Astrocyte (in vitro differentiated cells and primary cell): ENCODE measurements at regions not wholly inside any gene's neighbourhood (a gene's known extent, or its start where the extent isn't known, plus 50 kb on each side); places are given as distances from the start of the nearest gene placed in this dataset.
A peak's percentile ranks its signal among the peaks of the same experiment; 100 is the strongest.
"Not testable (repeated sequence)": the region's sequence is repeated elsewhere in the genome, so short reads cannot be mapped to it uniquely, and the experiment has no call there.

Experiments
- DNase-seq: peaks from one replicate; pipeline ENCODE4 v3.0.0-alpha.2; 2010; ENCODE audit warnings: low read depth
- FAIRE-seq: peaks from 2 replicates; lab custom pipeline; 2011; peaks lifted over from hg19 to GRCh38; lab: Jason Lieb, UNC
- H2AFZ ChIP-seq: 2 replicates; pipeline ENCODE4 v1.6.0; 2012; ENCODE audit warnings: low read depth, low read length, inconsistent platforms
- H3K27ac ChIP-seq: 2 replicates; pipeline ENCODE4 v1.5.1; 2011; ENCODE audit warnings: low read depth, low read length, inconsistent platforms
- H3K27me3 ChIP-seq: 2 replicates; pipeline ENCODE4 v1.6.0; 2011; ENCODE audit warnings: low read length, inconsistent platforms; ENCODE audit not compliant: insufficient read depth
- H3K36me3 ChIP-seq: 2 replicates; pipeline ENCODE4 v1.5.1; 2011; ENCODE audit warnings: low read length, inconsistent platforms; ENCODE audit not compliant: insufficient read depth
- H3K4me1 ChIP-seq: 2 replicates; pipeline ENCODE4 v1.5.1; 2011; ENCODE audit warnings: low read length, inconsistent platforms; ENCODE audit not compliant: insufficient read depth
- H3K4me2 ChIP-seq: 2 replicates; pipeline ENCODE4 v1.6.0; 2012; ENCODE audit warnings: low read length, inconsistent platforms
- H3K4me3 ChIP-seq: 2 replicates; pipeline ENCODE4 v1.5.1; 2011; ENCODE audit warnings: low read depth, mild to moderate bottlenecking, low read length, inconsistent platforms; ENCODE audit not compliant: insufficient read depth
- H3K79me2 ChIP-seq: 2 replicates; pipeline ENCODE4 v1.6.0; 2012; ENCODE audit warnings: mild to moderate bottlenecking, low read length, inconsistent platforms; ENCODE audit not compliant: insufficient read depth
- H3K9ac ChIP-seq: 2 replicates; pipeline ENCODE4 v1.6.0; 2012; ENCODE audit warnings: mild to moderate bottlenecking, low read length, inconsistent platforms
- H3K9me3 ChIP-seq: 2 replicates; pipeline ENCODE4 v1.5.1; 2012; ENCODE audit warnings: low read depth, mild to moderate bottlenecking, low read length, inconsistent platforms; ENCODE audit not compliant: insufficient read depth
- H4K20me1 ChIP-seq: 2 replicates; pipeline ENCODE4 v1.6.0; 2012; ENCODE audit warnings: low read length, inconsistent platforms; ENCODE audit not compliant: insufficient read depth
- H3K27ac Mint-ChIP-seq: one replicate; pipeline ENCODE4 v1.8.0; 2021; ENCODE audit warnings: mild to moderate bottlenecking, mixed read lengths; ENCODE audit not compliant: unreplicated experiment
- H3K27me3 Mint-ChIP-seq: one replicate; pipeline ENCODE4 v1.8.0; 2021; ENCODE audit warnings: low read depth, mixed read lengths; ENCODE audit not compliant: unreplicated experiment
- H3K36me3 Mint-ChIP-seq: one replicate; pipeline ENCODE4 v1.8.0; 2021; ENCODE audit warnings: low read depth, mixed read lengths; ENCODE audit not compliant: unreplicated experiment
- H3K4me1 Mint-ChIP-seq: one replicate; pipeline ENCODE4 v1.8.0; 2021; ENCODE audit warnings: low read depth, mixed read lengths; ENCODE audit not compliant: unreplicated experiment
- H3K4me3 Mint-ChIP-seq: one replicate; pipeline ENCODE4 v1.8.0; 2021; ENCODE audit warnings: mild to moderate bottlenecking, moderate library complexity, mixed read lengths; ENCODE audit not compliant: unreplicated experiment
- H3K9me3 Mint-ChIP-seq: one replicate; pipeline ENCODE4 v1.8.0; 2021; ENCODE audit warnings: mild to moderate bottlenecking, mixed read lengths; ENCODE audit not compliant: unreplicated experiment
- CTCF ChIP-seq: IDR thresholded peaks from 2 replicates; pipeline ENCODE4 v1.5.1; 2011; ENCODE audit warnings: low read depth, mild to moderate bottlenecking, inconsistent platforms, low read length, moderate library complexity; ENCODE audit not compliant: insufficient read depth
- EZH2 ChIP-seq: IDR thresholded peaks from 2 replicates; pipeline ENCODE4 v1.6.1; 2012; ENCODE audit warnings: mild to moderate bottlenecking, low read length, inconsistent platforms; ENCODE audit not compliant: insufficient read depth

GRCh38 chr4:114252499-114252898, 273.1 kb upstream of the ARSJ start:
- H3K27me3 Mint-ChIP-seq = no peaks in the 10 kb centered on the region
- Histone ChIP-seq H3K27me3 (no peaks in the 10 kb centered on the region), H3K4me2 (no peak overlapping the region), H3K4me1 (no peaks in the 10 kb centered on the region), H3K27ac (no peak overlapping the region), H2AFZ (no peak overlapping the region), H3K4me3 (no peak overlapping the region), H4K20me1 (no peaks in the 10 kb centered on the region), H3K36me3 (no peaks in the 10 kb centered on the region), H3K9ac (no peak overlapping the region), H3K79me2 (no peaks in the 10 kb centered on the region), H3K9me3 (no peaks in the 10 kb centered on the region)
- H3K9me3 Mint-ChIP-seq = peaks cover 12% of the 10 kb centered on the region
- DNase-seq = no peak
- no peak for FAIRE-seq
- H3K4me1 Mint-ChIP-seq = peaks cover 3% of the 10 kb centered on the region
- no peak for TF ChIP-seq EZH2
- no peak for TF ChIP-seq CTCF
- H3K27ac Mint-ChIP-seq = no peak overlapping the region
- H3K4me3 Mint-ChIP-seq = no peak overlapping the region
- H3K36me3 Mint-ChIP-seq = no peaks in the 10 kb centered on the region

GRCh38 chr4:114257501-114257900, 278.1 kb upstream of the ARSJ start:
- Mint-ChIP-seq H3K4me3 (no peak overlapping the region), H3K36me3 (no peaks in the 10 kb centered on the region), H3K27me3 (no peaks in the 10 kb centered on the region), H3K9me3 (peaks cover 14% of the 10 kb centered on the region), H3K27ac (no peak overlapping the region), H3K4me1 (peaks cover 5% of the 10 kb centered on the region)
- Histone ChIP-seq H3K79me2 (no peaks in the 10 kb centered on the region), H3K4me1 (no peaks in the 10 kb centered on the region), H3K9ac (no peak overlapping the region), H3K9me3 (no peaks in the 10 kb centered on the region), H3K27ac (no peak overlapping the region), H2AFZ (no peak overlapping the region), H3K4me3 (no peak overlapping the region), H3K4me2 (no peak overlapping the region), H3K27me3 (no peaks in the 10 kb centered on the region), H3K36me3 (no peaks in the 10 kb centered on the region), H4K20me1 (no peaks in the 10 kb centered on the region)
- DNase-seq (peak; percentile 66), FAIRE-seq (peak; percentile 59)
- no peak for TF ChIP-seq CTCF
- TF ChIP-seq EZH2 = no peak

- H3K4me1 Mint-ChIP-seq = peaks cover 31% of the 10 kb centered on the region
- not testable (repeated sequence) for H3K4me3 Mint-ChIP-seq, H3K4me3 ChIP-seq
Observed at GRCh38 chr4:114262421-114262820, 283.0 kb upstream of the ARSJ start.

More at GRCh38 chr4:114262421-114262820, 283.0 kb upstream of the ARSJ start:
- H3K36me3 ChIP-seq, DNase-seq, H3K79me2 ChIP-seq, H3K9ac ChIP-seq, H3K36me3 Mint-ChIP-seq, H3K9me3 Mint-ChIP-seq, FAIRE-seq, H3K27me3 ChIP-seq, H2AFZ ChIP-seq, H4K20me1 ChIP-seq, H3K27me3 Mint-ChIP-seq, H3K4me2 ChIP-seq, H3K9me3 ChIP-seq, H3K27ac Mint-ChIP-seq: not testable (repeated sequence)
- peaks cover 13% of the 10 kb centered on the region for H3K4me1 ChIP-seq
- H3K27ac ChIP-seq = peak overlapping the region; percentile 61
